DOHH2 (cell line): ENCODE measurements at regions not wholly inside any gene's neighbourhood (a gene's known extent, or its start where the extent isn't known, plus 50 kb on each side); places are given as distances from the start of the nearest gene placed in this dataset.

Source experiments
- CTCF ChIP-seq: fragments of 200-600 bp; sonication (generic); IDR thresholded peaks from one replicate; pipeline ENCODE4 v1.5.1; 2014; ENCODE audit warnings: antibody characterized with exemption, mild to moderate bottlenecking, low read depth, low read length; ENCODE audit not compliant: poor library complexity, severe bottlenecking
- EZH2phosphoT487 ChIP-seq: fragments of 200-600 bp; sonication (generic); IDR thresholded peaks from 2 replicates; pipeline ENCODE4 v1.6.1; 2017; ENCODE audit warnings: borderline replicate concordance, mild to moderate bottlenecking, antibody characterized with exemption, low read length, moderate library complexity, mixed read lengths

GRCh38 chr11:13117344-13117743 lies 108.2 kb downstream of the RASSF10 start:
- TF ChIP-seq CTCF (no peak), EZH2phosphoT487 (no peak)
